Type B pancreatic cell (in vitro differentiated cells): ENCODE measurements at regions not wholly inside any gene's neighbourhood (a gene's known extent, or its start where the extent isn't known, plus 50 kb on each side); places are given as distances from the start of the nearest gene placed in this dataset.
"Not testable (repeated sequence)": the region's sequence is repeated elsewhere in the genome, so short reads cannot be mapped to it uniquely, and the experiment has no call there.

ENCODE experiments used
- DNase-seq: peaks from one replicate; pipeline ENCODE4 v3.0.0; 2021; ENCODE audit warnings: mixed read lengths; ENCODE audit not compliant: unreplicated experiment; ENCODE audit errors: extremely low spot score
- H3K27ac Mint-ChIP-seq: 2 replicates; pipeline ENCODE4 v1.8.0; 2021; ENCODE audit warnings: mild to moderate bottlenecking, mixed read lengths
- H3K27me3 Mint-ChIP-seq: 2 replicates; pipeline ENCODE4 v1.8.0; 2021; ENCODE audit warnings: mixed read lengths
- H3K36me3 Mint-ChIP-seq: 2 replicates; pipeline ENCODE4 v1.8.0; 2021; ENCODE audit warnings: mixed read lengths
- H3K4me1 Mint-ChIP-seq: one replicate; pipeline ENCODE4 v1.8.0; 2021; ENCODE audit warnings: mixed read lengths; ENCODE audit not compliant: unreplicated experiment
- H3K4me3 Mint-ChIP-seq: 2 replicates; pipeline ENCODE4 v1.8.0; 2021; ENCODE audit warnings: mild to moderate bottlenecking, mixed read lengths
- H3K9me3 Mint-ChIP-seq: 2 replicates; pipeline ENCODE4 v1.8.0; 2021; ENCODE audit warnings: mixed read lengths
- TF ChIP-seq, protein P1 (sequence below): fragments of 200-600 bp; sonication (generic); conservative IDR thresholded peaks from 2 replicates; pipeline ENCODE4 v1.5.0; 2021; ENCODE audit warnings: antibody characterized with exemption, mild to moderate bottlenecking

DNA sequence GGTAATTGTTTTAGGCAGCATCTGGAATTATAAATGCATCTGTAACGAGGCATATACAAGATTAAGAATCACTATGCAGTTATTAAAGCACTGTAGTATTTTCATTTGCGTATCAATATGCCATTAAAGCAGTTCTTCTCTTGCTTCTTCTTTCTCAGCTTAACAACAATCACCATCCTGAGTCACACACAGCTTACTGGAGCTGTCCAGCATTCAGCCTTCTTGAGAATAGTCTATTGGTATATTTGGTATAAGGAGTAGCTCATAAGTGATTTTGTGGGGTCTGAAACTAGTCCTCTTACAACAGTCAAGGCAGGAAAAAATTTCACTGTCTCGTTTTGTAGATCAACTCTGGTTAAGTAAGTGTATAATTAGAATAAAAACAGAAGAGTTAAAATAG, 523.0 kb upstream of the FOXG1 start:
- H3K36me3 Mint-ChIP-seq = no peaks in the 10 kb centered on the region
- no peaks in the 10 kb centered on the region for H3K9me3 Mint-ChIP-seq
- TF ChIP-seq, protein P1, sequence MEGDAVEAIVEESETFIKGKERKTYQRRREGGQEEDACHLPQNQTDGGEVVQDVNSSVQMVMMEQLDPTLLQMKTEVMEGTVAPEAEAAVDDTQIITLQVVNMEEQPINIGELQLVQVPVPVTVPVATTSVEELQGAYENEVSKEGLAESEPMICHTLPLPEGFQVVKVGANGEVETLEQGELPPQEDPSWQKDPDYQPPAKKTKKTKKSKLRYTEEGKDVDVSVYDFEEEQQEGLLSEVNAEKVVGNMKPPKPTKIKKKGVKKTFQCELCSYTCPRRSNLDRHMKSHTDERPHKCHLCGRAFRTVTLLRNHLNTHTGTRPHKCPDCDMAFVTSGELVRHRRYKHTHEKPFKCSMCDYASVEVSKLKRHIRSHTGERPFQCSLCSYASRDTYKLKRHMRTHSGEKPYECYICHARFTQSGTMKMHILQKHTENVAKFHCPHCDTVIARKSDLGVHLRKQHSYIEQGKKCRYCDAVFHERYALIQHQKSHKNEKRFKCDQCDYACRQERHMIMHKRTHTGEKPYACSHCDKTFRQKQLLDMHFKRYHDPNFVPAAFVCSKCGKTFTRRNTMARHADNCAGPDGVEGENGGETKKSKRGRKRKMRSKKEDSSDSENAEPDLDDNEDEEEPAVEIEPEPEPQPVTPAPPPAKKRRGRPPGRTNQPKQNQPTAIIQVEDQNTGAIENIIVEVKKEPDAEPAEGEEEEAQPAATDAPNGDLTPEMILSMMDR = no peak
- no peak overlapping the region for H3K27ac Mint-ChIP-seq
- no peak overlapping the region for H3K4me3 Mint-ChIP-seq
- DNase-seq = no peak
- no peaks in the 10 kb centered on the region for H3K4me1 Mint-ChIP-seq
- H3K27me3 Mint-ChIP-seq = no peaks in the 10 kb centered on the region

DNA sequence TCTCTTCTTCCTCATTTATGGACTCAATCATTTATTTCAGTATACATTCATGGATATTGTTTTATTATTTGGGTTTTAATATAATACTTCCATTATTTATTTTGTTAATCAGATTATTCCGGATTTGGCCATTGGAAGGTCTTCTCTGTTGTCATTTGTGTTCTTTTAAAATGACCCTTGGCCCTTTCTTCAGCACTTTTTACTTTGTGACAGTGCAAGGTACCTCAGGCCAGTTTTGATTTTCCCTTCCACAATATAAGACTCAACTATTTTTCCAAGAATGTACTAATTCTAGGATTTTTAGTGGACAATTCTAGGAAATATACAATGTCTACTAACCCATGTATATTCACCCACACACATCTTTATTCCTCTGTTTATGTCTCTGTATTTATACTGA, 521.4 kb upstream of the FOXG1 start:
- Mint-ChIP-seq H3K4me3 (no peak overlapping the region), H3K27ac (no peak overlapping the region)

DNA sequence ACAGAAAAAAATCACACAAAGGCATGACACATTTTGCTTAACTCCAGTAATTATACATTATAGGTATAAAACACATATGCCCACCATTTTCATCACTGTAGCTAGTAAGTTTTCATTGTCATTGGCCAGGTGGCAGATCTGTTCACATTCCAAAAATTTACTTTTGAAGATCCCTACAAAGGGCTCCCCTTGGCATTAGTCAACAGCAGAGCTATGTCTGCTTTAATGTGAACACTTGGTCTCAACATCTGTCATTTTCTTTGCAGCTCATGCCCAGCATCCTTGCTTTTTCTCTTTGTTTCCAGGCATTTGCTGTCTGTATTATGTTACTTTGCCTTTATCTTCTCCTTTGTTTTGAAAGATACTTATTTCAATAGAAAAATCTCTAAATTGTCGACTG, 519.1 kb upstream of the FOXG1 start:
- Mint-ChIP-seq H3K36me3 (no peaks in the 10 kb centered on the region), H3K4me1 (no peaks in the 10 kb centered on the region), H3K27ac (no peak overlapping the region), H3K9me3 (no peaks in the 10 kb centered on the region), H3K4me3 (no peak overlapping the region), H3K27me3 (no peaks in the 10 kb centered on the region)
- no peak for DNase-seq
- TF ChIP-seq, protein P1 = no peak

More for the DNA sequence above, 521.4 kb upstream of the FOXG1 start:
- no peaks in the 10 kb centered on the region for H3K4me1 Mint-ChIP-seq
- no peaks in the 10 kb centered on the region for H3K9me3 Mint-ChIP-seq
- H3K27me3 Mint-ChIP-seq = no peaks in the 10 kb centered on the region
- TF ChIP-seq, protein P1 = no peak
- no peak for DNase-seq
- no peaks in the 10 kb centered on the region for H3K36me3 Mint-ChIP-seq

DNA sequence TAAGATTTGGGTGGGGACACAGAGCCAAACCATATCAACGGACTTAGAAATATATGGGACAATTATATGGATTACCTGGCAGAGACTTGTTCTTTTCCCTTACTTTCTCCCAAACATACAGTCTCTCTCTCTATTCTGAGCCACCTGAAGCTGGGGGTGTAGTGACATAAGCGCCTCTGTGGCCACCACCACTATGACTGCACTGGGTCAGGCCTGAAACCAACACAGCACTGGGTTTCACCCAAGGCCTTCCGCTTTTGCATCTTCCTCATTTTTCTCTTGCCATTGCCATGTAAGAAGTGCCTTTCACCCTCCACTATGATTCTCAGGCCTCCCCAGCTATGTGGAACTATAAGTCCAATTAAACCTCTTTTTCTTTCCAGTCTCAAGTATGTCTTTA, 514.5 kb upstream of the FOXG1 start:
- not testable (repeated sequence) for H3K4me3 Mint-ChIP-seq, H3K27ac Mint-ChIP-seq, DNase-seq, H3K27me3 Mint-ChIP-seq, H3K4me1 Mint-ChIP-seq, H3K36me3 Mint-ChIP-seq, H3K9me3 Mint-ChIP-seq

DNA sequence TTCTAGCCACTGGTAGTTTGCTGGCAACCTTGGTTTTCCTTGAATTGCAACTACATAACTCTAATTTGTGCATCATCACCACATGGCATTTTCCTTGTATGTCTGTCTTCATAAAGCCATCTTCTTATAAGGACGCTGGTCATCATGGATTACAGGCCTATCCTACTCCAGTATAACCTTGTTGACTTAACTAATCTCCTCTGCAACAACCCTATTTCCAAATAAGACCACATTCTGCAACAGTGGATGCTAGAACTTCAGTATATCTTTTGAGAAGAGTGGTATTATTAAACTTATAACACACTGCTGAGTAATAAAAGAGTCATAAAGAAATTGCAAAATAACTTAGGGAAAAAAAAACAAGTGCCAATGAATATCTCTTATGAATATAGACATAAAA, 511.8 kb upstream of the FOXG1 start:
- TF ChIP-seq, protein P1 = no peak
- no peaks in the 10 kb centered on the region for H3K36me3 Mint-ChIP-seq
- no peaks in the 10 kb centered on the region for H3K9me3 Mint-ChIP-seq
- DNase-seq = no peak
- no peak overlapping the region for H3K27ac Mint-ChIP-seq
- no peak overlapping the region for H3K4me3 Mint-ChIP-seq
- no peaks in the 10 kb centered on the region for H3K4me1 Mint-ChIP-seq
- no peaks in the 10 kb centered on the region for H3K27me3 Mint-ChIP-seq

DNA sequence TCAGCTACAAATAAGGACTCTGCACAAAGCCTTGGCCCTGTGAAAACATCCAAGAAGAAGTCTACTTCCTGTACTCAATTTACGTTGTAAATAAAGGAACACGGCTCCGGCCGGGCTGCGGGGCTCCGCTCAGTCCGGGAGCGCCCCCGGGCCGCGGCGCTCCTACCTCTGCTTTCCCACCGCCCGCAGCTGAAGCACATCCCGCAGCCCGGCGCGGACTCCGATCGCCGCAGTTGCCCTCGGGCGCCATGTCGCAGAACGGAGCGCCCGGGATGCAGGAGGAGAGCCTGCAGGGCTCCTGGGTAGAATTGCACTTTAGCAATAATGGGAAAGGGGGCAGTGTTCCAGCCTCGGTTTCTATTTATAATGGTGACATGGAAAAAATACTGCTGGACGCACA, 502.3 kb upstream of the FOXG1 start:
- no peak overlapping the region for H3K27ac Mint-ChIP-seq
- H3K9me3 Mint-ChIP-seq = peaks cover 7% of the 10 kb centered on the region
- H3K4me3 Mint-ChIP-seq = peak overlapping the region; percentile 7
- H3K4me1 Mint-ChIP-seq = no peaks in the 10 kb centered on the region
- H3K27me3 Mint-ChIP-seq = no peaks in the 10 kb centered on the region
- DNase-seq = no peak
- TF ChIP-seq, protein P1 = no peak
- H3K36me3 Mint-ChIP-seq = no peaks in the 10 kb centered on the region
